Activated naive CD4-positive, alpha-beta T cell treated with anti-CD3 and anti-CD28 coated beads, Interleukin-2, amount 50 U/mL, for 72 hours (primary cell): ENCODE measurements at regions not wholly inside any gene's neighbourhood (a gene's known extent, or its start where the extent isn't known, plus 50 kb on each side); places are given as distances from the start of the nearest gene placed in this dataset.

Experiments
- ATAC-seq, 2 donors: fragments of 150-1000 bp; cut with Tn5 transposase; 2 replicates each; pipeline ENCODE4 v1.10.0; 2021; ENCODE audit warnings: mild to moderate bottlenecking in 2 of 2, moderate library complexity in 2 of 2
- DNase-seq, 2 donors: peaks; one replicate each; pipeline ENCODE4 v3.0.0; 2021 to 2022; ENCODE audit warnings: low spot score in 2 of 2
- H3K27ac Mint-ChIP-seq, 2 donors: one replicate each; pipeline ENCODE4 v1.8.0; 2022; ENCODE audit warnings: mild to moderate bottlenecking in 2 of 2, mixed read lengths in 2 of 2
- H3K36me3 Mint-ChIP-seq, 2 donors: one replicate each; pipeline ENCODE4 v1.8.0; 2022; ENCODE audit warnings: mixed read lengths in 2 of 2
- H3K9me3 Mint-ChIP-seq, 2 donors: one replicate each; pipeline ENCODE4 v1.8.0; 2022; ENCODE audit warnings: mixed read lengths in 2 of 2

DNA sequence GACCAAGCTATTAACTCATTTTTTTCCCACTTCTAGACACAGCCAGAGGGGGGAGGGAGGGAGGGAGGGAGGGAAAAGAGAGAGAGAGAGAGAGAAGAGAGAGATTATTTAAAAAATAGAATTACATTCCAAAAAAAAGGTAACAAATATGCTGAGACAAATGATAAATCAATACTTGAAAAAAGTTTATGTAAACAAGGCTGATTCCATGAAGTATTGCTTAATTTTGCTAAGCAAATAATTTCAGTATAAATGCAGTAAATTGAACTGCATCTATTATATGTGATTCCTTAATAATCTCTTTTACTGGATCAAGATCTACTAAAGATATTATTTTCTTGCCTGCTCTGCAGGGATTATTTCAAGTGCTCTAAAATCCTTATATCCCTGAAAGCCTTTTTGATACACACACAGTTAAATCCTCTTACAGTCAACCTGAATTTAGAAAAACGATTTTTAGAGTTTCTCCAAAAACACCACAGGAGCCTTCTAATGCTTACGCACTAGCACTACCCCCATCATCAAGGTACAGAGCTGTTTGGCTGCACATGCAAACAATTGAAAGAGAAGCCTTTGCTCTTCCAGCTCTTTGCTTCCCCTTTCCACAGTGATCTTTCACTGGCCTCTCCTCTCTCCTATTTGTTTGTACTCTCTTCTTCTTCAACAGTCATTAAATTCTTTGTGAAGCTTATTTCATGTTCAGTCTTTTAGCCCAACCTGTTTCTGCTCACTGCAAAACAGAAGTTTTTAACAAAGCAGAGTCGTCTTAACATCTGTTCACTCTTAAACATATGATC, 426.3 kb upstream of the FAM241A start:
- no peaks in the 10 kb centered on the region for H3K36me3 Mint-ChIP-seq
- no peak overlapping the region for H3K27ac Mint-ChIP-seq
- no peaks in the 10 kb centered on the region for H3K9me3 Mint-ChIP-seq
- DNase-seq (no peak), ATAC-seq (no peak)

DNA sequence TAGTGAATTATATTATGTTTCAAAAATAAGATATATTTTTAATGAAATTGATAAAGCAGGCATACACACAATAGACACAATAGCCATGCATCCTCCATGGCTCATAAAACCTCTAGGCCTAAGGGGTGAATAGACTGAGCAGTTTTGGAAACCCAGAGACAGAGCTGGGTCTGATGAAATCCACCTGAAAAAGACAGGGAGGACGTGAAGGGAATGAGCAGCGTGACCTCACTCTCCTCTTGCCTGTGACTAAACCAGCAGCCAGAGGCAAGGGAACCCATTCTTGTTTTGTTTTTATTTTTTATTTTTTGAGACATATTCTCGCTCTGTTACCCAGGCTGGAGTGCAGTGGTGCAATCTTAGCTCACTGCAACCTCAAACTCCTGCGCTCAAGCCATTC, 424.4 kb upstream of the FAM241A start:
- ATAC-seq, result no peak
- DNase-seq, result no peak
- Mint-ChIP-seq H3K9me3 (no peaks in the 10 kb centered on the region), H3K36me3 (no peaks in the 10 kb centered on the region), H3K27ac (no peak overlapping the region)

DNA sequence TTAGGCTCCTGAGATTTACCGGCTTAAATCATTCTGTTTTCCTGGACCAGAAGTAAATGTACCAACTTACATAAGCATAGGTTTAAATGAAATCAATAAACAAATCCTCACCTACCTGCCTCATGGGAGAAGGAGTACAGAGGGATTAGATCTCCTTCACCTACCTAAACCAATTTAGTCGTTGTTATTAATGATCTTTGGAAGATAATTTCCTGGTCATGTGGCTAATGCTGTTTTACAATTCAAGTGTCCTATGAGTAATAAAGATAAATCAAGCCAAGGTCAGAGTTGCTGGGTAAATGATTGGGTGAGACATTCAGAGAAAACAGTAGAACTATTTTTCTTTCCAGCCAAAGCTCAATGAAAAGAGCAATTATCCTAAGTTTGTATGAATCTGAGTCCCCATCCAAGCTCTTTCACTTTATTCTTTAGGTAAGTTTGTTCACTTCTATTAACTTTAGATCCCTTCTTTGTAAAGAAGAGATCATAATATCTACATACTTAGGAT, 423.0 kb upstream of the FAM241A start:
- ATAC-seq (no peak), DNase-seq (no peak)
- H3K27ac Mint-ChIP-seq, result no peak overlapping the region
- H3K9me3 Mint-ChIP-seq, result no peaks in the 10 kb centered on the region
- H3K36me3 Mint-ChIP-seq, result no peaks in the 10 kb centered on the region

DNA sequence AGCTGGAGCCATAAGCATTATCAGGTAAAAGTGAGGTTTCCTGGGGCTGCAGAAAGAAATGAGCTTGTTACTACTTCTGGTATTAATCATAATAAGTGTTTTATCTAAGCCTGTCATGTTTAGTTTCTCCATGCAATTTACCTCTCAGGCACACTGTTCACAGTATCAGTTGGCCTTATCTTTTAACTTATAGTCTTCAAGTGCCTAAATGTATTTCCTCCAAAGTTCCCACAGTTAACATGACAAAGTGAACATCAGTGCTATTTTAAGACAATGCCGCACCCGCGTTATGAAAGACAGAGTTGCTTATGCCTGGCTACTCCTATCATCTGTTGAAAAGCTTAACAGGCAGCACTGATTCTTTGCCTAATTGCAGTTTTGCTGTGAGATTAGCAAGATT, 408.7 kb upstream of the FAM241A start:
- ATAC-seq (no peak), DNase-seq (no peak)
- Mint-ChIP-seq H3K27ac (no peak overlapping the region), H3K9me3 (peaks cover 0 to 9% of the 10 kb centered on the region in 2 donors), H3K36me3 (no peaks in the 10 kb centered on the region)

DNA sequence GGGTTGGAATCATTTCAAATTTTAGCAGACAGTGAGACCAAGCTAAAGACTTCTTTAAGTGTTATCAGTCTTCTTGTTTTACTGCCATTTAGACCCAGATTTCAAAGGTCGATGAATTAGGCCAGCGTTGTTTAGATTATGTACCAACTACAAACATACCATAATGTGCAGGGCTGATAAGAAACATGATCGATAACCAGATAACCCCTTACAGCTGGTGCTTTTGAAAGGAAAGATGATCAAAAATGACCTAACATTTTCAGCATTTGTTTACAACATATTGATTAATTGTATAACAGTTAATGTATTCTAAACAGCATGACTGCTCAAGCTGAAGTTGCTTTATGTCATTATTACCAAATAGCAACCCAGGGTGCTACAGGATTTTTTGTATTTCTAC, 400.4 kb upstream of the FAM241A start:
- peaks cover 0 to 5% of the 10 kb centered on the region in 2 donors for H3K9me3 Mint-ChIP-seq
- no peak overlapping the region for H3K27ac Mint-ChIP-seq
- ATAC-seq (no peak), DNase-seq (no peak)
- H3K36me3 Mint-ChIP-seq, result no peaks in the 10 kb centered on the region

DNA sequence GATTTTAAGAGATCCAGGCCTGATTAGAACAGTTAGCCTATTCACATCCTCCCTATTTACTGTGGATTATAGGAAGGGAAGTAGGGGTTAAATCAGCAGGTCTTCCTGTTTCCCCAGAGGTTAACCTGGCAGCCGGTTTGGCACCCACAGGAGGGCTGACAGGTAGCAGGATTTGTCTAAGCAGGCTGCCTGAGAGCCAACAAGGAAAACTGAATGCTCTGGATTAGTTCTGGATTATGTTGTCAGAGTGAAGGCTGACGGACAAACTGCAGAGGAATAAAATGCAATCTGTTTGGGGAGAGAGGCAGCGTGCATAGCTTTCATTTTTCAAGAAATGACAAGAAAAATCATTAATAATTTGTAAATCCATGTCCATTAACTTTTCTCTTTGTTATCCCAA, 397.1 kb upstream of the FAM241A start:
- Mint-ChIP-seq H3K27ac (no peak overlapping the region), H3K9me3 (no peaks in the 10 kb centered on the region), H3K36me3 (no peaks in the 10 kb centered on the region)
- no peak for DNase-seq
- ATAC-seq, result no peak

DNA sequence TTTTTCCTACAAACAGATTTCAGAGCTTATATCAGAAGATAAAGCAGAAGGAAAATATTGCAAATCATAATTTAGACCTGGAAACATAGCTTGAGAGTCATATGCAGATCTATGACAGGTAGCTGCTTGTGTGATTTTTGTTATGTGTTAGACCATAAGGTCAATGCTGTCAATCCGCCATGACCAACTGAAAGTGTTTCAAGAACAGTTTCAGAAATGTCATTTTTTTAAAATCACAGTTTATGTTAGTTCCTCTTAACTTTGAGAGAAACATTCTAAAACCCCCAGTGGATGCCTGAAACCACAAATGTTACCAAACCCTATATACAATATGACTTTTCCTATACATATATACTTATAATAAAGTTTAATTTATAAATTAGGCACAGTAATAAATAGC, 391.3 kb upstream of the FAM241A start:
- DNase-seq (no peak), ATAC-seq (no peak)
- Mint-ChIP-seq H3K27ac (no peak overlapping the region), H3K36me3 (no peaks in the 10 kb centered on the region), H3K9me3 (peaks cover 0 to 4% of the 10 kb centered on the region in 2 donors)

DNA sequence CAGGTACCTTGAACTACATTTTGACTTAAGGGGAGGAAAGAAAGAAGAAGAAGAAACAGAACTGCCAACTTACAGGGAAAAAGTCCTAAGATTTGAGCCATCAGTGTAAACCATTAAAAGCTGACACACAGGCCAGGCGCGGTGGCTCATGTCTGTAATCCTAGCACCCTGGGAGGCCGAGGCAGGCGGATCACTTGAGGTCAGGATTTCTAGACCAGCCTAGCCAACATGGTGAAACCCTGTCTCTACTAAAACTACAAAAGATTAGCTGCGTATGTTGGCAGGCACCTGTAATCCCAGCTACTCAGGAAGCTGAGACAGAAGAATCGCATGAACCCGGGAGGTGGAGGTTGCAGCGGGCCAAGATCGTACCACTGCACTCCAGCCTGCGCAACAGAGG, 389.7 kb upstream of the FAM241A start:
- H3K27ac Mint-ChIP-seq, result no peak overlapping the region
- no peak for ATAC-seq
- no peak for DNase-seq
- H3K9me3 Mint-ChIP-seq, result peaks cover 0 to 4% of the 10 kb centered on the region in 2 donors
- no peaks in the 10 kb centered on the region for H3K36me3 Mint-ChIP-seq

DNA sequence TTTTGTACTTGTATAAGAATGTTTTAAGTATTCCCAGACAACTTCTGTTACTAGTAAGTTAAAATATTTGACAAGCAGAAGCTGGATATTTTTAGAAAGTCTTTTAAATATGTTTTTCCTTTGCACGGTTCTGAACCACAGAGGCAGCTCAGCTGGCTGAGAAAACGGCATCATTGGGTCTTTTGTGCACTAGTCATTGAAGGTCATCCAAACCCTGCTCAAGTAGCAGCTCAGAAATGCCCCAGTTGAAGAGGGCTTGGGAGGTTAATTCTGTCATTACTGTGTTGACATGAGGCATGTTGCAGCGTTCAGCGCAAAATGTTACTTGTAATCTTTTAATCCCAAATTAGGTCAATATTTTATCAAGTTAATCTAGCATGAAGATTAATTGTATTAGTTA, 383.7 kb upstream of the FAM241A start:
- DNase-seq, result no peak
- Mint-ChIP-seq H3K9me3 (peaks cover 0 to 8% of the 10 kb centered on the region in 2 donors), H3K27ac (no peak overlapping the region), H3K36me3 (no peaks in the 10 kb centered on the region)
- no peak for ATAC-seq

DNA sequence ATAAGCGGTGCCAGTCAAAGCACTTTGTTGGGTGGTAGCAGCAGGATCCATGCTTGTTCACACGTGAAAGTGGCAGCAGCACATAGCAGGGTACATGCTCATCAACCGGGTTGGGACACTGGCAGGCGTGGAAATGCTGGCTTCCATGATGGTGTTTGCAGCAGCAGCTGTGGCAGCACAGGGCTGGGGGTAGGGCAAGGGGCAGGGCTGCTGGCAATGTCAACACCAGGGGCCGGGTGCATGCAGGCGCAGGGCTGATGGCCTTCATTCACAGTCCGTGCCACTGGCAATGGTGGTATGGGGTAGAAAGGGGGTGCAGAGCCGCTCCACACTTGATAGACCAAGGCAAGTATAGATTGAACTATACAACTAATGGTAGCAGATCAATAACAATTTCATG, 374.7 kb upstream of the FAM241A start:
- Mint-ChIP-seq H3K27ac (no peak overlapping the region), H3K9me3 (peaks cover 0 to 5% of the 10 kb centered on the region in 2 donors), H3K36me3 (no peaks in the 10 kb centered on the region)
- ATAC-seq (no peak), DNase-seq (no peak)

DNA sequence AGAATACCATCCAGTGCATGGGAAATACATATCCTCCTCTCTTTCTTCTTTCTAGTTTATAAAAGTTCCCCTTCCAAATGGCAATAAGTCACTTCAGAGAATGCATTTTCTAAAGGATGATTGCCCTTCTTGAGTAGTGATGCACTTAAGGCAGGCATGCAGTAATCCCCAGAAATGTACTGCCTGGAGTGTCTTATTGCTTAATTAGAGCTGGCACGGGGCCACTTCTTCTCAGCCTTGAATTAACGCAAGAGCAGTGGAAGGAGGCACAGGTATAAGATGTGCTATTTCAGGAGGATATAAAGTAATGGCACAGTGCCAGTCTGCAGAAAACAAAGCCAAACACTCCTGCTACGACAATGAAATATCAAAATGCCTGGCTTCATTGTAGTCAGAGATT, 371.4 kb upstream of the FAM241A start:
- Mint-ChIP-seq H3K27ac (no peak overlapping the region), H3K36me3 (no peaks in the 10 kb centered on the region), H3K9me3 (no peaks in the 10 kb centered on the region)
- DNase-seq, result no peak
- no peak for ATAC-seq

DNA sequence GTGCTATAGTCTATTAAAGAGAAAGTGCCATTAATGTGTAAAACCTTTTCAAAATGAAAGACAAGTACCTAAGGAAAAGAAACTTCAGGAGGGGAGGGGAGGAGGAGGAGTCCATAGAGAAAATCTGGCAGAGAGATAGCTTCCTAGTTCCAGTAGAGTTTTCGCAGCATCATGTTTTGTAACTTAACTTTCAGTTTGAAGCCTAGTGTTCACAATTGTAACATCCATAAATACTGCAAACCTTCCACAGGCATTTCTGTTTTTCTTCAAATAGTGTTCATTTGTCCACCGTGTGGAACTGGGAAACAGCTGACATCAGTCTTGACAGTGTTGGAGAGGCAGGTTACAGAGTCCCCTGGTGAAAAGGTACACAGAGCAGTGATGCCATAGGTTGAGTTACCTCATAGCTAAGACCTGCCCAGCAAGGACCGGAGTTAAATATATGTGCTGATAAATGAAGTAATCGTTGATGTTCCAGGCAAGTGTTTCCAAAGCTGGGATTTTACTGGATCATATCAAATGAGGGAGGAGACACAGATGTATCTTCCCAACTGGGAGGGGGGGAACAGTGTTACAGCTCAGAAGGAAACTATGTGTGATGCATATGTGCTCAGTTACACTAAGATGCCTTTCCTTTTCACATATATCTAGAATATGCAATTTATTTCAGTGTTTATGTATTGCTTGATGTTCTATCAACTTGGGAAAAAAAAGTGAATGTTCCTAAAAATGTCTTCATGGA, 369.5 kb upstream of the FAM241A start:
- Mint-ChIP-seq H3K9me3 (no peaks in the 10 kb centered on the region), H3K36me3 (no peaks in the 10 kb centered on the region), H3K27ac (no peak overlapping the region)
- DNase-seq, result no peak
- no peak for ATAC-seq

DNA sequence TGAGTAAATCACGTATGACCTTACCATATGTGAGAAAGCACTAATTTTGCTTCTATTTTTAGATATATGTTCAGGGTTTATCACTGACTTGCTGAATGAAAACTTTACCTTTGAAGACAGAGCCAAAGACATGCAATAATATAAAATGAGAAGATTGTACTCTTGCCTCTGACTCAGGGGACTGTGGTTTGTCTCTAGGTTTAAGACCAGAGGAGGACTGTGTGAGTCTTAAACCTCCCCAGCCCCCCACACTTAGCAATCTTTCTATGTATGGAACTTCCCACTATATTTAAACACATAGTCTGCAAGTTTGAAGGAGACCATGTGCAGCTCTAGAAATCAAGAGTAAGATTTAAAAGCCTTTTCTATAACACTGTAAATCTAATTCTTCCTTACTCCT, 368.7 kb upstream of the FAM241A start:
- Mint-ChIP-seq H3K27ac (no peak overlapping the region), H3K9me3 (no peaks in the 10 kb centered on the region), H3K36me3 (no peaks in the 10 kb centered on the region)
- DNase-seq, result no peak
- ATAC-seq, result no peak

DNA sequence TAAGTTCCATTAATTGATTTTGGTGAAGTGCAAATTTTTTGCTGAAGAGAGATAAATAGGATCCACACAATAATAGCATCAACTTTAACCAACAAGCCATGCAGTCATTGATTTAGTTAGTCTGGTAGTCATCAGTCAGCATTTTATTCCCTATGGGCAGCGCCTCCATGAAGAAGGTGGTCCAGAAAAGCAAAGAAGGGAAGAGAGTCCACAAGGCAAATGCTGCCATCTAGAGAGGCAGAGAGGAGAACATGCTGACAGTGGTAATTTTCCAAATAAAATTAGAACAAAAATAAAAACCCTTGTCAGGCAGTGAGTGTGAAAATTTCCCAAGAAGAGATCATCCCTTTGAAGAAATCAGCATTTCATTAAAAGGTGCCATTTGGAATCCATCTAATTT, 366.7 kb upstream of the FAM241A start:
- ATAC-seq, result no peak
- DNase-seq, result no peak
- no peaks in the 10 kb centered on the region for H3K9me3 Mint-ChIP-seq
- no peak overlapping the region for H3K27ac Mint-ChIP-seq
- H3K36me3 Mint-ChIP-seq, result no peaks in the 10 kb centered on the region

DNA sequence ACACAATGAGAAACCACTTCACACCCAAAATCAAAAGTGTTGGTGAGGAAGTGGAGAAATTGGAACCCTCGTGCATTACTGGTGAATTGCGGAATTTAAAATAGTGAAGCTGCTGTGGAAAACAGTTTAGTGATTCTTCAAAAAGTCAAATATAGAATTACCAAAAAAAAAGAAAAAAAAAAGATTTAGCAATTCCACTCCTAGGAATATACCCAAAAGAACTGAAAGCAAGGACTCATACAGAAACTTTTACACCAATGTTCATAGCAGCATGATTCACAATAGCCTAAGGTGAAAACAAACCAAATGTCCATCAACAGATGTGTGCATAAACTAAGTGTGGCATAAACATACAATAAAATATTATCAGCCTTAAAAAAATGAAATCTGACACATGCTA, 364.3 kb upstream of the FAM241A start:
- ATAC-seq (no peak), DNase-seq (no peak)
- Mint-ChIP-seq H3K36me3 (no peaks in the 10 kb centered on the region), H3K27ac (no peak overlapping the region), H3K9me3 (no peaks in the 10 kb centered on the region)

DNA sequence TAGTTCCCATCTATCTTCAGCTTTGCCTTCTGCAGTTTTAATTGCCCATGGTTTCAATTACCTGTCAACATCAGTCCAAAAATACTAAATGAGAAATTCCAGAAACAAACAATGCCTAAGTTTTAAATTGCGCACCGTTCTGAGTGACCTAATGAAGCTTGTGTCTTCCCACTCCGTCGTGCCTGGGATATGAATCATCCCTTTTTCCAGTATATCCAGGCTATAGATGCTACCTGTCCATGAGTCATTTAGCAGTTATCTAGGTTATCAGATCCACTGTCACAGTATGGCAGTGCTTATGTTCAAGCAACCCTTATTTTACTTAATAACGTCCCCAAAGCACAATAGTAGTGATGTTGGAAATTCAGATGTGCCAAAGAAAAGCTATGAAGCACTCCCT, 363.6 kb upstream of the FAM241A start:
- no peak for DNase-seq
- Mint-ChIP-seq H3K9me3 (no peaks in the 10 kb centered on the region), H3K27ac (no peak overlapping the region), H3K36me3 (no peaks in the 10 kb centered on the region)
- no peak for ATAC-seq

DNA sequence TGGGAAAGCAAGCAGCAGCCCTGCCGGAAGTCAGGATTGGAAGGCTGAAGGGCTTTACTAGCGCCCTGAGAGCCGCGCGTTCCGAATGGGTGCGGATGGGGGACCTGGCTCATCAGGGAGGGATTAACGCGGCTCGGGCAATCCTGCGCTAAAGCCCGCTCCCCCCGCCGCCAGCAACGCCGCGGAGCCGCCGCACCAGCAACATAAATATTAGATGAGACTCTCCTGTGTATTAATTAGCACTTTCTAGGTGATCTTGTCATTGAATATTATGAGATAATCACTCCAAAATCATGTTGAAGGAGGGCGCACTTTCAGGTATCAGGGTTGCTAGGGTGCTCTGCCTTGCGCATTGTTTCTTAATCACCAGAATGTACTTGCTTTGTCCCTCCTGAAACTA, 357.2 kb upstream of the FAM241A start:
- Mint-ChIP-seq H3K9me3 (peaks cover 0 to 3% of the 10 kb centered on the region in 2 donors), H3K36me3 (no peaks in the 10 kb centered on the region), H3K27ac (no peak overlapping the region)
- ATAC-seq, result no peak
- DNase-seq, result no peak
